GM23338 (cell line): ENCODE measurements at regions not wholly inside any gene's neighbourhood (a gene's known extent, or its start where the extent isn't known, plus 50 kb on each side); places are given as distances from the start of the nearest gene placed in this dataset.

Source experiments
- ATAC-seq: fragments of 200-7000 bp; cut with Tn5 transposase; 3 replicates; pipeline ENCODE4 v1.9.1; 2020
- DNase-seq: peaks from one replicate; pipeline ENCODE4 v3.0.0-alpha.2; 2015; ENCODE audit warnings: low spot score
- H2AFZ ChIP-seq: fragments of 200-600 bp; sonication (generic); 2 replicates; pipeline ENCODE4 v1.8.0; 2016; ENCODE audit warnings: antibody characterized with exemption, mild to moderate bottlenecking, moderate library complexity
- H3F3A ChIP-seq: fragments of 200-600 bp; sonication (generic); replicated peaks from 2 replicates; pipeline ENCODE4 v1.8.0; 2017; ENCODE audit warnings: antibody characterized with exemption, mixed run types, low read depth
- H3K27ac ChIP-seq: fragments of 200-600 bp; sonication (generic); 2 replicates; pipeline ENCODE4 v1.6.1; 2016; ENCODE audit warnings: low read depth
- H3K27me3 ChIP-seq: fragments of 200-600 bp; sonication (generic); 2 replicates; pipeline ENCODE4 v1.8.0; 2016; ENCODE audit warnings: mild to moderate bottlenecking, mixed run types, moderate library complexity; ENCODE audit not compliant: insufficient read depth
- H3K36me3 ChIP-seq: fragments of 200-600 bp; sonication (generic); 2 replicates; pipeline ENCODE4 v1.8.0; 2016; ENCODE audit warnings: mild to moderate bottlenecking; ENCODE audit not compliant: insufficient read depth
- H3K4me1 ChIP-seq: fragments of 200-600 bp; sonication (generic); 2 replicates; pipeline ENCODE4 v1.8.0; 2016; ENCODE audit warnings: mild to moderate bottlenecking, moderate library complexity; ENCODE audit not compliant: insufficient read depth
- H3K4me2 ChIP-seq: fragments of 200-600 bp; sonication (generic); 2 replicates; pipeline ENCODE4 v1.7.1; 2017; ENCODE audit warnings: mixed run types
- H3K4me3 ChIP-seq: fragments of 200-600 bp; sonication (generic); 2 replicates; pipeline ENCODE4 v1.6.1; 2016; ENCODE audit warnings: mixed run types
- H3K79me2 ChIP-seq: fragments of 200-600 bp; sonication (generic); replicated peaks from 2 replicates; pipeline ENCODE4 v1.8.0; 2017; ENCODE audit warnings: mild to moderate bottlenecking; ENCODE audit not compliant: insufficient read depth
- H3K9me2 ChIP-seq: fragments of 200-600 bp; sonication (generic); 2 replicates; pipeline ENCODE4 v1.8.0; 2017; ENCODE audit not compliant: insufficient read depth
- H4K20me1 ChIP-seq: fragments of 200-600 bp; sonication (generic); replicated peaks from 2 replicates; pipeline ENCODE4 v1.8.0; 2017; ENCODE audit warnings: mild to moderate bottlenecking; ENCODE audit not compliant: insufficient read depth
- H3K27ac Mint-ChIP-seq: 2 replicates; pipeline ENCODE4 v1.8.0; 2020; ENCODE audit warnings: inconsistent platforms, mild to moderate bottlenecking, moderate library complexity, mixed read lengths
- H3K27me3 Mint-ChIP-seq: 3 replicates; pipeline ENCODE4 v1.8.0; 2022; ENCODE audit warnings: low read depth, mild to moderate bottlenecking, moderate library complexity, mixed read lengths, inconsistent platforms; ENCODE audit not compliant: insufficient read depth, poor library complexity
- H3K36me3 Mint-ChIP-seq: 3 replicates; pipeline ENCODE4 v1.8.0; 2021; ENCODE audit warnings: low read depth, mild to moderate bottlenecking, inconsistent platforms, moderate library complexity, mixed read lengths
- H3K4me1 Mint-ChIP-seq: 3 replicates; pipeline ENCODE4 v1.8.0; 2020; ENCODE audit warnings: mild to moderate bottlenecking, inconsistent platforms, mixed read lengths
- H3K4me3 Mint-ChIP-seq: 3 replicates; pipeline ENCODE4 v1.8.0; 2021; ENCODE audit warnings: moderate library complexity, mild to moderate bottlenecking, inconsistent platforms, mixed read lengths
- H3K9me3 Mint-ChIP-seq: 3 replicates; pipeline ENCODE4 v1.8.0; 2020; ENCODE audit warnings: moderate library complexity, mild to moderate bottlenecking, inconsistent platforms, mixed read lengths
- CREB1 ChIP-seq: fragments of 250-450 bp; sonication (Bioruptor Pico); IDR thresholded peaks from 2 replicates; pipeline ENCODE4 v1.5.0; 2020; ENCODE audit warnings: low read depth, mild to moderate bottlenecking, moderate library complexity
- ETS1 ChIP-seq: IDR thresholded peaks from 2 replicates; pipeline ENCODE4 v1.6.1; 2016; ENCODE audit warnings: antibody characterized with exemption
- EZH2phosphoT487 ChIP-seq: fragments of 200-600 bp; sonication (generic); IDR thresholded peaks from one replicate; pipeline ENCODE4 v1.8.1; 2018; ENCODE audit warnings: antibody characterized with exemption; ENCODE audit not compliant: unreplicated experiment
- JUNB ChIP-seq: IDR thresholded peaks from one replicate; pipeline ENCODE4 v1.6.1; 2016; ENCODE audit warnings: antibody characterized with exemption; ENCODE audit not compliant: unreplicated experiment
- NANOG ChIP-seq: IDR thresholded peaks from 2 replicates; pipeline ENCODE4 v1.6.1; 2016; ENCODE audit warnings: antibody characterized with exemption, borderline replicate concordance
- POLR2AphosphoS5 ChIP-seq: IDR thresholded peaks from 2 replicates; pipeline ENCODE4 v1.6.1; 2016; ENCODE audit warnings: antibody characterized with exemption, low read depth
- REST ChIP-seq: IDR thresholded peaks from one replicate; pipeline ENCODE4 v1.6.1; 2018; ENCODE audit warnings: antibody characterized with exemption; ENCODE audit not compliant: unreplicated experiment
- STAT1 ChIP-seq: IDR thresholded peaks from one replicate; pipeline ENCODE4 v1.6.1; 2016; ENCODE audit warnings: antibody characterized with exemption; ENCODE audit not compliant: unreplicated experiment
- ZNF114 ChIP-seq: fragments of 250-450 bp; sonication (Bioruptor Pico); IDR thresholded peaks from 2 replicates; pipeline ENCODE4 v1.5.0; 2020; ENCODE audit warnings: mild to moderate bottlenecking, moderate library complexity
- ZNF331 ChIP-seq: fragments of 250-450 bp; sonication (Bioruptor Pico); IDR thresholded peaks from 2 replicates; pipeline ENCODE4 v1.5.0; 2020; ENCODE audit warnings: low read depth, mild to moderate bottlenecking, moderate library complexity
- ZNF462 ChIP-seq: fragments of 250-450 bp; sonication (Bioruptor Pico); IDR thresholded peaks from 2 replicates; pipeline ENCODE4 v1.5.0; 2020; ENCODE audit warnings: mild to moderate bottlenecking, moderate library complexity

- H3K4me1 Mint-ChIP-seq, result peaks cover 20% of the 10 kb centered on the region
- Histone ChIP-seq H3K36me3 (no peaks in the 10 kb centered on the region), H3K4me1 (no peaks in the 10 kb centered on the region), H3K27ac (no peak overlapping the region), H4K20me1 (no peaks in the 10 kb centered on the region), H3K27me3 (no peaks in the 10 kb centered on the region), H3K4me3 (no peak overlapping the region), H2AFZ (no peak overlapping the region), H3K4me2 (no peak overlapping the region), H3F3A (no peaks in the 10 kb centered on the region), H3K79me2 (no peaks in the 10 kb centered on the region), H3K9me2 (peaks cover 3% of the 10 kb centered on the region; the same call in 1 of the 2 replicates)
- H3K27ac Mint-ChIP-seq, result no peak overlapping the region
- H3K36me3 Mint-ChIP-seq, result no peaks in the 10 kb centered on the region
- no peaks in the 10 kb centered on the region for H3K27me3 Mint-ChIP-seq
- H3K9me3 Mint-ChIP-seq, result no peaks in the 10 kb centered on the region
- TF ChIP-seq EZH2phosphoT487, result no peak
- no peak overlapping the region for H3K4me3 Mint-ChIP-seq
- no peak for DNase-seq
- no peak for ATAC-seq
Observed at GRCh38 chr13:50586414-50587083, 256.9 kb downstream of the DLEU7 start.

GRCh38 chr13:50587115-50587514, 256.4 kb downstream of the DLEU7 start:
- Histone ChIP-seq H3K9me2 (peaks cover 3% of the 10 kb centered on the region; the same call in 1 of the 2 replicates), H3K4me2 (no peak overlapping the region), H4K20me1 (no peaks in the 10 kb centered on the region), H3K27ac (no peak overlapping the region), H3K4me1 (no peaks in the 10 kb centered on the region), H2AFZ (no peak overlapping the region), H3K4me3 (no peak overlapping the region), H3F3A (no peaks in the 10 kb centered on the region), H3K27me3 (no peaks in the 10 kb centered on the region), H3K79me2 (no peaks in the 10 kb centered on the region), H3K36me3 (no peaks in the 10 kb centered on the region)
- ATAC-seq (no peak), DNase-seq (no peak)
- no peaks in the 10 kb centered on the region for H3K36me3 Mint-ChIP-seq
- H3K4me3 Mint-ChIP-seq, result no peak overlapping the region
- H3K4me1 Mint-ChIP-seq, result peaks cover 20% of the 10 kb centered on the region
- no peaks in the 10 kb centered on the region for H3K27me3 Mint-ChIP-seq
- no peak overlapping the region for H3K27ac Mint-ChIP-seq
- no peaks in the 10 kb centered on the region for H3K9me3 Mint-ChIP-seq
- TF ChIP-seq ZNF114 (no peak), POLR2AphosphoS5 (no peak), JUNB (no peak), NANOG (no peak), REST (no peak), EZH2phosphoT487 (no peak), CREB1 (no peak), ZNF462 (CRISPR knock-in tag) (no peak), ZNF331 (CRISPR knock-in tag) (no peak), ETS1 (no peak), STAT1 (no peak)
